GM12865 (cell line): ENCODE measurements at regions not wholly inside any gene's neighbourhood (a gene's known extent, or its start where the extent isn't known, plus 50 kb on each side); places are given as distances from the start of the nearest gene placed in this dataset.

Source experiments
- DNase-seq: peaks from one replicate; pipeline ENCODE4 v3.0.0; 2010; ENCODE audit warnings: low read depth
- H3K4me3 ChIP-seq: 2 replicates; pipeline ENCODE4 v1.5.1; 2011; ENCODE audit warnings: mild to moderate bottlenecking, low read depth, low read length, control low read depth
- CTCF ChIP-seq: IDR thresholded peaks from 2 replicates; pipeline ENCODE4 v1.5.1; 2011; ENCODE audit warnings: low read length, control low read depth, low read depth, inconsistent platforms; ENCODE audit not compliant: insufficient read depth; ENCODE audit errors: missing control alignments

DNA sequence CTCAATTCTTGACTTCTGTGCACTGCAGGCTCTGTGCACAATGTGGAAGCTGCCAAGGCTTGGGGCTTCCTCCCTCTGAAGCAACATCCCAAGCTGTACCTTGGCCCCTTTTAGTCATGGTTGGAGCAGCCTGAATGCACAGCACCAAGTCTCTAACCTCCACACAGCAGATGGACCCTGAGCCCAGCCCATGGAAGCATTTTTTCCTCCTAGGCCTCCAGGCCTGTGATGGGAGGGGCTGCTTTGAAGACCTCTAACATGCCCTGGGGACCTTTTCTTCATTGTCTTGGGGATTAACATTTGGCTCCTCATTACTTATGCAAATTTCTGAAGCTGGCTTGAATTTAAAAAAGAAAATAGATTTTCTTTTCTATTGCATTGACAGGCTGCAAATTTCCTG is 385.8 kb downstream of the LRRC70 start:
- TF ChIP-seq CTCF = no peak
- DNase-seq = no peak
- H3K4me3 ChIP-seq = no peak overlapping the region

DNA sequence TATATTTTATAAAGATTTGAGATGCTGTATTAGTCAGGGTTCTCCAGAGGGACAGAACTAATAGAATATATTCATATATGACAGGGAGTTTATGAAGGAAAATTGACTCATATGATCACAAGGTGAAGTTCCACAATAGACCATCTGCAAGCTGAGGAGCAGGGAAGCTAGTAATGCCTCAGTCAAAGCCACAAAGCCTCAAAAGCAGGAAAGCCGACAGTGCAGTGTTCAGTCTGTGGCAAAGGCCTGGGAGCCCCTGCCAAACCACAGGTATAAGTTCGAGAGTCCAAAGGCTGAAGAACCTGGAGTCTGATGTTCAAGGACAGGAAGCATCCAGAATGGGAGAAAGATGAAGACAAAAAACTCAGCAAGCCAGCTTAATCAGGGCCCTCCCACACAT is 382.2 kb downstream of the LRRC70 start:
- no peak for DNase-seq
- H3K4me3 ChIP-seq = no peak overlapping the region
- no peak for TF ChIP-seq CTCF

DNA sequence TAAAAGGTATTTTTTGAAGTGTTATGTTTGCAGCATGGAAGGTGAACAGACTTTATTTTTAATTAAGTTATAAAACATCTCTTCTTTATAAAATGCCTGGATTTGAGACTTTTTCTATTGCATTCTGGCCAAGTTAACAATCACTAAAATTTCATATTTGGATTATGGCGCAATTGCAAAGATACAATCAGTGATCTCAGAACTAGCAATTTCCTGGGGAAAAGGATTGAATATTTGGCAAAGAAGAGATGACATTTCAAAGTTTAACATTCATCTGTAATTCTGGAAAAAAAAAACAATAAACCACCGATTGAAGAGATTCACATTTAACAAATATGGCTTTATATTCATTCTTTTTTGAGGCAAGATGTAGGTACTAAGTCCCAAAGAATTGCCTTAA is 378.0 kb downstream of the LRRC70 start:
- H3K4me3 ChIP-seq = no peak overlapping the region
- TF ChIP-seq CTCF = no peak
- DNase-seq = no peak

DNA sequence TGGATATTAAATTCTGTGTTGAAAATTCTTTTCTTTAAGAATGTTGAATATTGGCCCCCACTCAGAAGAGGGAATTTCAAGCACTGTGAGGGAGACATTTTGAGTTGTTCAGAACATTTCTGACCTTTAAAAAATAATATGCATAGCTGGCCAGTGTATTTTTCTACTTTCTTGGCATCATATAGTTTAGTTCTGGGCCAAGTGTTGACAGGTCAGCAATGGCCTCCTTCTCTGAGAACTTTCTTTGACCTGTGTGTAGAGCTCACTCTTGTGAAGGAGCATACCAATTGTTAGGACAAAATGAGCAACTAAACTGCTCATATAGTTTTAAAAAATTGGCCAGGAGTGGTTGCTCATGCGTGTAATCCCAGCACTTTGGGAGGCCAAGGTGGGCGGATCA is 376.0 kb downstream of the LRRC70 start:
- no peak for TF ChIP-seq CTCF
- DNase-seq = no peak
- H3K4me3 ChIP-seq = no peak overlapping the region

DNA sequence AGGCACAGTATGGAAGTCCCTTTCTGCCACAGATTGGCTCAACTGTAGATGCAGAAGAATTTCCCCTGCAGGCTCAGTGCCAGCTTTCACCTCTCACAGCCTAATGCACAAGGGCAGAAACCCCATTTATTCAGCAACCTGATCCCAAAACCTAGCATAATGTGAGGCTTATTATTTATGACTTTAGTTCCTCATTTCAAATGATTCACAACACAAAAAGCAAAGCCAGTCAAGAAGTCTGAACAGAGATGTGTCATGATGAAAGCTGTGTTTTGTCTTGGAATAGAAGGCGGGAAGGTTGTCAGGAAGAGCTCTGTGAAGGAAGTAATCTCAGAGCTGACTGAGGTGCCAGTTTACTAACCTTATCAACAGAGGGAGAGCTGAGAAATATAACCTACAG is 369.7 kb downstream of the LRRC70 start:
- no peak for DNase-seq
- no peak overlapping the region for H3K4me3 ChIP-seq
- no peak for TF ChIP-seq CTCF

DNA sequence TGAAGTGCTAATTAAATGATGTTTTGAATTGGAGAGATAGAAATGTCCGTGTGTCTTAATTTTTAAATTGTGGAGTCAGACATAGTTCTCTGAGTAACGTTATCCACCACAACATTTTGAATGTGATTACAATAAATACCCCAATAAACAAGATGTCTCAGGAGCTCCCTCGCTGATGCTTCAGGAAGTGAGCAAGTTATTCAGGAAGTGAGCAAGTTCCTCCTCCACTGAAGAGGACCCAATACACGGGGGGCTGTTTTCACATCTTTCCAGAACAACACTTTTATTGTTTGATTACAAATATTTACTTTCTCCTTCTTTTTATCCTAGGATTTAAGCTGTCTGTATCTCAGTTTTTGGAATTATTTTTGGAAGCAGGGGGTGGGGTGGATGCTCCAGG is 363.8 kb downstream of the LRRC70 start:
- DNase-seq = no peak
- H3K4me3 ChIP-seq = no peak overlapping the region
- no peak for TF ChIP-seq CTCF

GRCh38 chr5:62938927-62939326 is 360.3 kb downstream of the LRRC70 start:
- no peak for TF ChIP-seq CTCF
- DNase-seq = no peak
- no peak overlapping the region for H3K4me3 ChIP-seq
